GM20000 (cell line): ENCODE measurements at regions not wholly inside any gene's neighbourhood (a gene's known extent, or its start where the extent isn't known, plus 50 kb on each side); places are given as distances from the start of the nearest gene placed in this dataset.

Experiments
- DNase-seq: peaks from one replicate; pipeline ENCODE4 v3.0.0; 2012; ENCODE audit warnings: low spot score
- TF ChIP-seq, protein P1 (sequence below): IDR thresholded peaks from 2 replicates; pipeline ENCODE4 v1.5.1; 2012; ENCODE audit warnings: mild to moderate bottlenecking, control low read depth; ENCODE audit errors: extremely low read depth, missing control alignments

- no peak for DNase-seq
- TF ChIP-seq, protein P1, sequence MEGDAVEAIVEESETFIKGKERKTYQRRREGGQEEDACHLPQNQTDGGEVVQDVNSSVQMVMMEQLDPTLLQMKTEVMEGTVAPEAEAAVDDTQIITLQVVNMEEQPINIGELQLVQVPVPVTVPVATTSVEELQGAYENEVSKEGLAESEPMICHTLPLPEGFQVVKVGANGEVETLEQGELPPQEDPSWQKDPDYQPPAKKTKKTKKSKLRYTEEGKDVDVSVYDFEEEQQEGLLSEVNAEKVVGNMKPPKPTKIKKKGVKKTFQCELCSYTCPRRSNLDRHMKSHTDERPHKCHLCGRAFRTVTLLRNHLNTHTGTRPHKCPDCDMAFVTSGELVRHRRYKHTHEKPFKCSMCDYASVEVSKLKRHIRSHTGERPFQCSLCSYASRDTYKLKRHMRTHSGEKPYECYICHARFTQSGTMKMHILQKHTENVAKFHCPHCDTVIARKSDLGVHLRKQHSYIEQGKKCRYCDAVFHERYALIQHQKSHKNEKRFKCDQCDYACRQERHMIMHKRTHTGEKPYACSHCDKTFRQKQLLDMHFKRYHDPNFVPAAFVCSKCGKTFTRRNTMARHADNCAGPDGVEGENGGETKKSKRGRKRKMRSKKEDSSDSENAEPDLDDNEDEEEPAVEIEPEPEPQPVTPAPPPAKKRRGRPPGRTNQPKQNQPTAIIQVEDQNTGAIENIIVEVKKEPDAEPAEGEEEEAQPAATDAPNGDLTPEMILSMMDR, result no peak
Measured at GRCh38 chr3:189512821-189513220, 118.4 kb upstream of the TP63 start.

- TF ChIP-seq, protein P1, result no peak
- no peak for DNase-seq
Measured at GRCh38 chr3:189513281-189514117, 117.7 kb upstream of the TP63 start.

- TF ChIP-seq, protein P1, result no peak
- DNase-seq, result no peak
Measured at GRCh38 chr3:189516039-189516438, 115.2 kb upstream of the TP63 start.

DNA sequence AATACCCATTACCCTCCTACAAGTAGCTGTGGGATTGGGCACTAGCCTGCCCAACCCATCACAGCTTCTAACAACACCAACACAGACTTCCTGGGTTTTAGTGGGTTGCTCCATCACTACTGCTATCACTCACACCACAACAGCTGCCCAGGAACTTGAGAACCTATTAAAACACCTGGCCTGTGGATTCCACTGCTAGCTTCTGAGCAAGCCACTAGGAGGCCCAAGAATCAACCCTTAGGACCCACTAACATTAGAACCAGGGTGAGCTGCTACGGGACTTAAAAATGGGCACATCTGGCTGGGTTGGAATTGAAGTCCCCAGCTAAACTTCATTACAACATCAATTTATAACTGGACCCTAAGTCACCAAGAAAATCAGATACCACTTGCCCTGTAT, 113.2 kb upstream of the TP63 start:
- no peak for DNase-seq
- TF ChIP-seq, protein P1, result no peak

- TF ChIP-seq, protein P1, result no peak
- DNase-seq, result no peak
Measured at GRCh38 chr3:189519458-189519857, 111.7 kb upstream of the TP63 start.

GRCh38 chr3:189529468-189529867, 101.7 kb upstream of the TP63 start:
- DNase-seq, result no peak
- TF ChIP-seq, protein P1, result no peak

DNA sequence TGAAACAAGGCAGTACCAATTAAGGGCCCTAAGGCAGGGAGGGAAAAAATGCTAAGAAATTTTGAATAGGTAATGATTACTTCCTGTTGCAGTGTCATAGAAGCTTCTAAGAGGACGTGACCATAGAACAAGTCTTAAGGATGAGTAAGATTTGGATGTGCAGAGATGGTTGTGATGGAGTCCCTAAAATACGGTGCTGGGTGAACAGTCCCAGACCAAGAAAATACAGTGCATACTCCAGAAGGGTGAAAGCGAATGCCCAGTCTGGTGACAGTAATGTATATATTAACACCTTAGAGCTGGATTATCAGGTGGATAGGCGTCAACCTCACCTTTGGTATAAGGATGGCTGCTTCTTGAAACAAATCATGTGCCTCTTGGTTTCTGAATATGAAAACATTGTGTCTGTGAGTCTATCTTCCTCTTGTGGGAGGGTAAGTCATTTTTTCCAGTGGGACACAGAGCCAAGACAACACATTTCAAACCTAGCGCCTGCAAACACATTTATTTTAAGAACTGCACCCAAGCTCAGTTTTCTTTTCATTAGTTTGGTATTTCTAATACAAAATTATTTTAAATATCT, 101.2 kb upstream of the TP63 start:
- TF ChIP-seq, protein P1, result no peak
- DNase-seq, result no peak
